NOMO-1 treated with DMSO at 0.1 percent for 48 hours (cell line): ENCODE measurements at regions not wholly inside any gene's neighbourhood (a gene's known extent, or its start where the extent isn't known, plus 50 kb on each side); places are given as distances from the start of the nearest gene placed in this dataset.
"Not testable (repeated sequence)": the region's sequence is repeated elsewhere in the genome, so short reads cannot be mapped to it uniquely, and the experiment has no call there.

Source experiments
- DNase-seq: peaks from one replicate; lab custom pipeline; 2025; ENCODE audit not compliant: unreplicated experiment; lab: John Stamatoyannopoulos, UW

DNA sequence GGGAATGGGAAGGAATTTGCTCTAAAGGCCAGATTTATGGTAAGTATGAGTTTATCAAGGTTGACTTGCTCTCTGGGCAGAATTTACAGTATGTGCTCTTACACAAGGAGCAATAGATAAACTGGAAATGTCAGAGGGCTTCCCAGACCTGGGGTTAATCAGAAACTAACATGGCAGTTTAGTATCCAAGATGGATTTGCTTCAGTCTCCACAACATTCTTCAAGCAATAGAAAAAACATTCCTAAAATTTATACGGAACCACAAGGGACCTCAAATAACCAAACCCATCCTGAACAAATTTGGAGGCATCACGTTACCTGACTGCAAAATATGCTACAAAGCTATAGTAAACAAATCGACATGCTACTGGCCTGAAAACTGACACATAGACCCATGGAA lies 606.7 kb upstream of the CHRM3 start:
- DNase-seq: no peak

DNA sequence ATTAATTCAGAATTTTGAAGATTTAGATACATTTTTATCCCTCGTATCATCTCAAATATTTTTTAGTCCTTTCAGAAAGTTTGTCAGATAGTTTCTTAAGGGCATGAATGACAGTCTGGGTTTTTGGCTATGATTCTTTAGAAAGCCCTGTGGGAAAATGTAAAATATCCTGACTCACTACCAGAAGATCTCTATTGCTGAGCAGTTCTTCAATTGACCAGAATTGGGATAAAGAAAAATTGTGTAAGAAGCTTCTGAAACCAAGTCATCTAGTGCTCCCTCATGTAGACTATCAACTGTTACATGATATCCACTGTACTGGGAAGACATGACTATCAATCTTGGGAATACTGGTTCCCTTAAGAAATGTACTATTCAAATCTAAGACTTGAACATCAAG lies 608.3 kb upstream of the CHRM3 start:
- DNase-seq: no peak

DNA sequence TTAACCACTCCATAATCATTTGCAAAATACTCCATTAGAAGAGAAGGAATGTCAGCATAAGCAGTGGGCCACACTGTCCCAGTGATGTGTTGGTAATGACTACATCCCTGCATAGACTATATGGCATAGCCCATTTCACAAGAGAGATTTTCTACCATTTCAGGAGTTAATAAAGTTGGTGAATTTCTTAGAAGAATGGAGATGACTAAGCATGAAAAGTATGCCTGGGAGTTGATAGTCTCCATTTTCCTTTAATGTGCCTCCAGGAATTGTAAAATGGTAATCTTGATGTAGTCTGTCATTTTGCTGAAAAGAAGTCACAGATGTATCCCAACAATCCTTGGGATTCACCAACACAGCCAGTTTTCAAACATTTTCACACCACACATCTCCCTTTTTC lies 608.8 kb upstream of the CHRM3 start:
- no peak for DNase-seq

DNA sequence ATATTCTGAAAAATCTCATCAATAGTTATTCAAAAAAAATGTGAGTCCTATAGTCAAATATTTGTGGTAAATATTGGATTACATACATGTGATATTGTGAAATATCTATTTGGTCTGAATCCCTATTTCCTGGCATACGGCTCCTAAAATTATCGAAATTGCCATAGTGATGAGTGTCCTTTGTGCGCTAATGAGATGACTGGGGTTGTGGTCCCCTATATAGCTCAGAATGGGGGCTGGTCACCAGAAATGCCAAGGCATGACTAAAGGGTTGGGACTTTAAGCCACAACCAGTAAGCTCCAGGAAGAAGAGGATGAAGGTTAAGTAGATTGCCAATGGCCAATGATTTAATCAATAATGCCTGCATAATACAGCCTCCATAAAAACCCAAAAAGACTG lies 610.2 kb upstream of the CHRM3 start:
- no peak for DNase-seq

DNA sequence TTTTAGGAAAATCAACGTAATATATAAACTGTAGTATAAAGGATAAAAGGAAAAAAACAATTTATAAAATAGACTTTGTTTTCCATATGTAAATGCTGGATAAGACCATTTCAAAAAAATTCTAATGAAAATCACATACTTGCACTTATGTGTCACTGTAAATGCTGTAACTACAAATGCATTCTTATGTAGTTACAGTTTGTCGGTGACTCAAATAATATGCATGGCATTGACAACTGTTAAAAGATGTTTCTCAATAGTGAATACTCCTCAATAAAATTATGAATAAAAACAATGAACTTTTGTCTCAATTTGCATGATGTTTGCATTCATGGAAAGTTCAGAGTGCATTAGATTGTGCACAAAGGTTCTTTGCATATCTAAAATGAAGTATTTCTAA lies 614.0 kb upstream of the CHRM3 start:
- DNase-seq: no peak

DNA sequence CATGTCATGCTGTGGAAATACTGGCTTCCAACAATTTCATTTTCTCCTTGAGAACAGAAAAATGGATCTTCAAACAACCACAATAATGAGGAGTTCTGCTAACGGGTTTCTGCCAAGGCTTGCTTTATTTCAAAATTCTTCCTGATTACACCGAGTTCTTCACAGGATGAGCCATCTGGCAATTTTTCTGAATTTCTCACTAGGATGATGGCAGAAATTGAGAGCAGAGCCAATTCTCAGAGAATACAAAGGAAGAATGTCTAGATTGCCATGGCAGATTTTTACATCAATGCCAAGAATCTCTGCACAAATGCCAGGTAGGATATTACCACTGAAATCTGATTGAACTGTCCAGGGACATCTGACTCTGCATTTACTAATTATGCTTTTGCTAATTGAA lies 619.0 kb upstream of the CHRM3 start:
- DNase-seq: no peak

DNA sequence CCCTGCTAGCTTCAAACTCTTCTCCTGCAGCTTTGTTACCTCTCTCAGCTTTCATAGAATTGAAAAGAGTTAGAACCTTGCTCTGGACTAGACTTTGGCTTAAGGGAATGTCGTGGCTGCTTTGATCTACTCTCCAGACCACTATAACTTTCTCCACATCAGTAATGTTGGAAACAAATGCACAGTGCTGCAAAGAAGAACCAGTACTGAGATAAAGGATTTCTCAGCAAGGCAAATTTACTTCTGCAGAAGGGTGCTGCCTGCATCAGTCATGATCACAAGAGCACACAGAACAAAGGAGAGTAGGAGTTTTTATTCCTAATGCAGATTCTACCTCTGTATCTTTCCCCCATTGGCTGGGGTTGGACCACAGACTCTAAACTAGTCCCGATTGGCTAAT lies 621.6 kb upstream of the CHRM3 start:
- DNase-seq: no peak

DNA sequence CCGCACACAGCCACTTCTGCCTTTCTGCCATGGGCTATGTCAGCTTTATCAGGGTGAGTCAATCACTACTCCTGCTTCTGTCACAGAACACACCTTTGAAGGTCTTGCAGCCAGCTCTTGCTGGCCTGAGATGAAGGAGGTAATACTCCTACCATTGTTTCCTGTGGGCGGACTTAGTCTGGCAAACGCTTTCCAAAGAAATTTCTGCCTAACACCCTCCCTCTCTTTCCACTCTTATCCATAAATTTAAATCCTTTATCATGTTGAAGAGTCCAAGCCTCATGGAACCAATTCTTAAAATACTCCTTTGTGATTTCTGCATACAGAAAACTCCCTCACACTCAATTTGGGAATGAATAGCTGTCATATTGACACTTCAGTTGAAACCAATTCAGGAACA lies 633.1 kb upstream of the CHRM3 start:
- no peak for DNase-seq

DNA sequence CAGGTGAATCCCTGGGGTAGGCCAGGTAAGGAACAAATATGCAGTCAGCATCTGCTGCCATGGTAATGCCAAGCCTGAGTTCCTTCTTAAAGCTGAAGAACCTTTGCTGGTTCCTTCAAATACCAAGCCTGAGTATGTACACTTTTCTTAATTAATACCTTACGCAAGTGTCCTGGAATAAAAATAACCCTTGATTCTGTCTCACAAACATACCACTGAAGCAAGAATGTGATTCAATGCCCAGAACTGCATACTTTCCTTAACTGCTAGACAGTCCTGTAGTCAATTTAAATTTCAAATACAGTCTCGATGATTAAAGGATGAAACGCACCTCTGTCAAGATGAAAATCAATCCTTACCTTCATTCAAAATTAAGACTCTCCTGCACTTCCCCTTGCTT lies 634.0 kb upstream of the CHRM3 start:
- no peak for DNase-seq

DNA sequence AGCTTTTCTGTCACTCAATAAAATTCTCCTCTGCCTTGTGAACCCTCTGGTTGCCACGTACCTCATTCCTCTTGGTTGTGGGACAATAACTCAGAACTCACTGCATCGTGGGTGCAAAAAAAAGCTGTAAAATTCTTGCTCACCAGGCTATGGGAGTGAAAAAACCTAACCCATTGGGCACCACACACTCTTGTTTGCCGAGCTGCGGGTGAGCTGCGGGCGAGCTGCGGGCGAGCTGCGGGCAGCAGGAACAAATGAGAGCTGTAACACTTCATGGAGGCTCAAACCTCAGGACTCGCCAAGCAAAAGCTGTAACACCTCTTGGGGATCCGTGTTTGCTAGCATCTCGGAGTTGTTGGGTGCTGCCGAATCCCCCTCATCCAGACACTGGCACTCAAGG lies 641.3 kb upstream of the CHRM3 start:
- DNase-seq: no peak

DNA sequence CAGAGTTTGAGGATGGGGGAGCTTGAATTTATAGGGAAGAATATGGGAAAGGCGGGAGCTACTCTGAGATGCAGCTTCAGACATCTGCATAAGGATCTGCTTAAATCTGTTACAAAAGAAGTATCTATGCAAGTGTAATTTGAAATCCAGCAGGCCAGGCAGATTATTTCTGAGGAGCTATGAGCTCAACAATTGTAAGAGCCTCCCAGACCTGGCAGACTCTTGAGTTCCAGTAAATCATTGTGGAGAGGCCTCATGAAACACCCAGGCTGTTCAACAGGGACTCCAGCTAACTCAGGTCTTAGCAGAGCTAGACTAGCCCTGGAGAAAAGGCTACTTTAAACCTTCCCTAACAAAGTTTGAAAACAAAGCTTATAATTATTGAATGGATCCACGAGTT lies 647.5 kb upstream of the CHRM3 start:
- no peak for DNase-seq

DNA sequence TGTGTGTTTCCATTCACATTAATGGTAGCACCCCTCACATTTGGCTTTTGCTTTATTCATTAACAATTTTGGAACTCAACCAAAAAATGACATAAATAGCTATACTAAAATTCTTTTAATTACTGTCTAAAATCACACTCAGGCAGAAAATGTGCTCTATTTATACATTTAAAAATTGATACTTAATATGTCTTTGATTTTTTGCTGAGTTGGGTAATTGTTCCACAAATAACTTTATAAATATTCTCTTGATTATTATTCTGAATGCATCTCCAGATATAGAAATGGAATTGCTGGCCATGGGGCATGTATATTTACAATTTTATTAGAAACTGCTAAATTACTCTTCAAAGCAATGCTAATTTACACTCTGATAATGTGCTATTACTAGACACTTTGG lies 658.7 kb upstream of the CHRM3 start:
- no peak for DNase-seq

DNA sequence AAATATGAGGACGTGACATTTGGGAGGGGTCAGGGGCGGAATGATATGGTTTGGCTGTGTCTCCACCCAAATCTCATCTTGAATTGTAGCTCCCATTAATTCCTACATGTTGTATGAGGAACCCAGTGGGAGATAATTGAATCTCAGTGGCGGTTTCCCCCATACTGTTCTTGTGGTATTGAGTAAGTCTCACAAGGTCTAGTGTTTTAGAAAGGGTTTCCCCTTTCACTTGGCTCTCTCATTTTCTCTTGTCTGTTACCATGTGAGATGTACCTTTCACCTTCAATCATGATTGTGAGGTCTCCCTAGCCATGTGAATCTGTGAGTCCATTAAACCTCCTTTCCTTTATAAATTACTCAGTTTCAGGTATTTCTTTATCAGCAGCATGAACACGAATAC lies 663.6 kb upstream of the CHRM3 start:
- no peak for DNase-seq

DNA sequence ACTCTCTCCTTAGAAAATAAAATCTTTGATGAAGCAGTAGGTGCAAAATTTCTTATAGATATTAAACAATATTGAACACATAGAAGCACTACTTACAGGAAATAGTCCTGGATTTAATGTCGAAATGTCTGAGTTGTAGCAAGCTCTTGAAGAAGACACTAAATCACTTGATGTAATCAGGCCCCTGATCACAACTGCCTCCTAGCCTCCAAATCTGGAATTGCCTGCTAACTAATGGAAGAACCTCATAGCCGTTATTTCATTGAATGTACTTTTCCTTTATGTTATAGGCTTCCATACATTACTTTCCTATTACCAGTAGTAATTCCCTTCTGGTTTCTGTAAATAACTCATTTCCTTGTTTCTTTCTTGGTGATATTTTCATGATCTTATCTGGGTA lies 675.7 kb upstream of the CHRM3 start:
- DNase-seq: peak; percentile 23

DNA sequence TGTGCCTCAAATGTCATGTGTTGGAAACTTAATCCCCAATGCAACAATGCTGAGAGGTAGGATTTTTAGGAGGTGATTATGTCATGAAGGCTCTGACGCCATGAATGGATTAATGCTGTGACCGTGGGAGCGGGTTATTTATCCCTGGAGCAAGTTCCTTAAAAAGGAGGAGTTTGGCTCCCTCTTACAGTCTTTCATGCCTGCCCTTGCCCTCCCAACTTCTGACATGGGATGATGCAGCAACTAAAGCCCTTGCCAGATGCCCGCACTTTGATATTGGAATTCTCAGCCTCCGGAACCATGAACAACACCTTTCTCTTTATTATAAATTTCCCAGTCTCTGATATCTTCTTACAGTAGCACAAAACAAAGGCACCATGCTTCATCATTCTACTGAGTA lies 685.3 kb upstream of the CHRM3 start:
- DNase-seq: no peak

DNA sequence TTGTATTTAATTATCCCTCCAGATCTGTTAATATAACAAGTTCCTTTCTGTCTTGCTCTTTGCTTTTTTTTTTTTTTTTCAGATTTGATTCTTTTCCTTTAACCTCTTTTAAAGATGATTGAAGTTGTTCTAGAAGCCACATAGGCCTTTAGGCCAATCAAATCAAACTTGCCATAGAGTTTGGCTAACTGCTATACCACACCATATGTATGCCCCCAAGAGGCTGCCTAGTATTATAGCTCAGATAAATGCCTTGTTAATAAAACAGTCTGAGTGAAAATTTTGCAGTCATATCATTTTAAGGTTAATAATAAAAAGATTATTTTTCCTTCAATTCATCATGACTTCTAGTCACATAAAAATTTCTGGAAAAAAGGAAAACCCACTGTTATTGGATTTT lies 696.0 kb upstream of the CHRM3 start:
- DNase-seq: no peak

DNA sequence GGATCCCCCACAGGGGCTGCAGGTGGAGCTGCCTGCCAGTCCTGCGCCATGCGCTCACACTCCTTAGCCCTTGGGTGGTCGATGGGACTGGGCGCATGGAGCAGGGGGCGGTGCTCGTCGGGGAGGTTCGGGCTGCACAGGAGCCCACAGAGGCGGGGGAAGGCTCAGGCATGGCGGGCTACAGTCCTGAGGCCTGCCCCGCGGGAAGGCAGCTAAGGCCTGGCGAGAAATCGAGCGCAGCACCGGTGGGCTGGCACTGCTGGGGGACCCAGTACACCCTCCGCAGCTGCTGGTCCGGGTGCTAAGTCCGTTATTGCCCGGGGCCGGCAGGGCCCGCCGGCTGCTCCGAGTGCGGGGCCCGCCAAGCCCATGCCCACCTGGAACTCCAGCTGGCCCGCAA lies 701.8 kb upstream of the CHRM3 start:
- not testable (repeated sequence) for DNase-seq

DNA sequence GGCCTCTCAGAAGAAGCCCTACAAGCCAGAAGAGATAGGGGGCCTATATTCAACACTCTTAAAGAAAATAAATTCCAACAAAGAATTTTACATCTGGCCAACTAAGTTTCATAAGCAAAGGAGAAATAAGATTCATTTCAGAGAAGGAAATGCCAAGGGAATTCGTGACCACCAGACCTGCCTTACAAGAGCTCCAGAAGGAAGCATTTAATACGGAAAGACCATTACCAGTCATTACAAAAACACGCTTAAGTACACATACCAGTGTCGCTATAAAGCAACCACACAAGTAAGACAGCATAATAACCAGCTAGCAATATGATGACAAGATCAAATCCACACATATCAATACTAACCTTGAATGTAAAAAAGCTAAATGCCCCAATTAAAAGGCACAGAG lies 704.9 kb upstream of the CHRM3 start:
- DNase-seq: no peak

DNA sequence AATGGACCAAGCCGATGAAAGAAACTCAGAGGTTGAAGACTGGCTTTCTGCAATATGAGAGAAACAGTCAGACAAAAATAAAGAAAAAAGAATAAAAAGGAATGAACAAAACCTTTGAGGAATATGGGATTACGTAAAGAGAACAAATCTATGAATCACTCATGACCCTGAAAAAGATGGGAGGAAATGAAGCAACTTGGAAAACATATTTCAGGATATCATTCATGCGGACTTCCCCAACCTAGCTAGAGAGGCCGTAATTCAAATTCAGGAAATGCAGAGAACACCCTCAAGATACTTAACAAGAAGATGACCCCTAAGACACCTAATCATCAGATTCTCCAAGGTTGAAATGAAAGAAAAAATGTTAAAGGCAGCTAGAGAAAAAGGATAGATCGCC lies 705.3 kb upstream of the CHRM3 start:
- peak; percentile 5 for DNase-seq

DNA sequence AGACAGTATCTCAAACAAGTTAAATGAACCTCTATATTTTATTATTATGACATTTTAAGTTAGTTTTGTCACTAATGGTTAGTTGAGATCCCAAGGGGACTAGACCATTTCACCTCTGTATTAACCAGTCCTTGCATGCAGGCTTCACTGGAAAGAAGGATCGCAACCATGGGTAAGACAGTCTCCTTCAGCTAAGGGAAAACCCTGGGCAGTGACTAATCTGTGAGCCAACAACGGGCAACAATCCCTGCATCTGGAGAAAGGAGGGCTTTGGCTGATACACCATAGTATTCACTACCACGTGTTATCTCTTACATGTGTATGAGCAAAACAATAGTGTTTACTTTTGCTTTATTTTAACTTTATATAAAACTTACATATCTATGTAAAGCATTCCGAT lies 708.8 kb upstream of the CHRM3 start:
- DNase-seq: no peak

DNA sequence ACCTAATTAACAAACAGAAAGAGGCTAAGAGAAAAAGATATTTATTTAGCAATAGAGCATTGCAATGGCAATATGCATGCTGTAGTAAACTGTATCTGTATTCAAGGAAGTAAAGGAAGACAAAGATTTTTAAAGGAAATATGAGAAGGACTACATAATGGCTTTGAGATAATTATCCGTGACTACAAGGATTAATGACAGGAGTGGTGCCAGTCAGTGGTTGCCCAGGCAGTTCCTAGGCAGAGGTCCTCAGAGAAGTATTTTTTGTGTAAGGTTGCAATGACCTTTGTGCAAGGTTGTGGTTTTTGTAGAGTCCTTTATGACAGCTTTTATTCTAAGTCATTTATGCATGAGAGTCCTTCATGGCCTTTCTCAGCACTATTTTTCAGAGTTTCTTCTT lies 711.1 kb upstream of the CHRM3 start:
- DNase-seq: peak; percentile 6

DNA sequence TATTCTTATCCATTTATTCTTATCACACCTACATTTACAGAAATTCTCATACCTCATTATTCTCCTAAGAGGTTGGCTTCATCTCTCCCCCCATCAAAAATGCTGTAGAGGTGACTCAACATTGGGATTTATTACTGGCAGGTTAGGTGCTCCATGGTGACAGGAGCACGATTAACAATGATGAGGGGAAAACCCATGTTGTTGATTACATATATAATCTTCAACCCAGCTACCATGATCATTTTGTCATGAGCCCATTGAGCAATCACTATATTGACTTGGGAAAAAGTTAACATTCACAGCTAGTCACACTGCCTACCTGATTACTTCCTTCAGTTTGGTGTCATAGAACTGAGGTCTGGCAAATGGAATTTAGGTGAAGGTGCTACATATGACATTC lies 712.1 kb upstream of the CHRM3 start:
- no peak for DNase-seq

DNA sequence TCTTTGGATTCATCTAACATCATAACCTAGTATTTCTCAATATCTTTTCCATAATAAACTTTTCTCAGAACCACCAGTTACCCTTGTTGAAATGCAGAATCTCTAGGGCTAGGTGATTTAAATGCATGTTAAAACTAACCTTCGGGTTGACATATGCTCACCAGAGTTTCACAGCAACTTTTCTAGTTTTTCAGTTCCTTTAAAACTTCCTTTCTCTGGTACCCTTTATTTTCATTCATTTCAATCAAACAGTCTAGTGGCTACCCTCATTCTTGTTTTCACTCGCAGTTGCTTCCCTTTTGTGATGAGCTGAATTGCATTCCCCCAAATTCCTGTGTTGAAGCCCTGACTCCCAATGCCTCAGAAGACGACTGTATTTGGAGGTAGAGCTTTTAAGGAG lies 712.8 kb upstream of the CHRM3 start:
- DNase-seq: no peak

DNA sequence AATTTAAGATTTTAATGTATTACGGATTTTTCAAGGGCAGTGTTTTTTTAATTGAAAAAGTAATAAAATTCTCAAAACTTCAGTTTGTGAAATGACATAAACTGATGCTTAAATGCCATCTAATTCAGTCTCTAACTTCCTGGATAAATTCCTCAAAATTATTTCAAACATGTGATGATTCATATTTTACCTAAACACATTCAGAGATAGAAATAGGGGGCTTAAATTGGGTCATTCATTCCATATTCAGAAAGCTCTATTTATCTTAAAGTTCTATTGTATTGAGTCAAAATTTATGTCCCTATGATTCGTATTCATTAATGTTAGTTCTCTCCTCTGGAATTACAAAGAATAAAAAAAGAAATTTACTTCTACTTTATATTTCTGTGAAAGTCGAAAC lies 713.6 kb upstream of the CHRM3 start:
- no peak for DNase-seq
